Panc1 (cell line): ENCODE measurements at regions not wholly inside any gene's neighbourhood (a gene's known extent, or its start where the extent isn't known, plus 50 kb on each side); places are given as distances from the start of the nearest gene placed in this dataset.

Experiments used
- ATAC-seq: fragments of 200-7000 bp; cut with Tn5 transposase; 2 replicates; pipeline ENCODE4 v1.9.1; 2020; ENCODE audit warnings: mild to moderate bottlenecking, moderate library complexity
- BruUV-seq: library from RNA; stranded (reverse); fragments of 400-500 nt; replicated peaks from 2 replicates; lab custom pipeline; 2021; lab: Mats Ljungman, UMichigan
- CTCF ChIA-PET: fragments of 300-600 bp; sonication (Branson Sonifier 250); formaldehyde crosslinking; loops from one replicate; lab custom pipeline; 2022; ENCODE audit warnings: antibody characterized with exemption; lab: Charles Lee
- POLR2A ChIA-PET: fragments of 300-600 bp; sonication (Branson Sonifier 250); formaldehyde crosslinking; loops from one replicate; lab custom pipeline; 2022; ENCODE audit warnings: antibody characterized with exemption; lab: Charles Lee
- DNase-seq: peaks from one replicate; pipeline ENCODE4 v3.0.0-alpha.2; 2010; ENCODE audit warnings: low read depth, low spot score
- H3K27ac ChIP-seq: 2 replicates; pipeline ENCODE4 v1.5.1; 2011; ENCODE audit warnings: mild to moderate bottlenecking, low read length, inconsistent platforms
- H3K27me3 ChIP-seq: fragments of 200-500 bp; sonication (Bioruptor generic); 2 replicates; pipeline ENCODE4 v1.6.0; 2014; ENCODE audit warnings: low read length, inconsistent platforms; ENCODE audit not compliant: control insufficient read depth, insufficient read depth
- H3K36me3 ChIP-seq: fragments of 200-500 bp; sonication (Bioruptor generic); 2 replicates; pipeline ENCODE4 v1.5.1; 2014; ENCODE audit warnings: inconsistent platforms, mild to moderate bottlenecking, low read length, moderate library complexity; ENCODE audit not compliant: control insufficient read depth, insufficient read depth
- H3K4me1 ChIP-seq: 2 replicates; pipeline ENCODE4 v1.5.1; 2011; ENCODE audit warnings: inconsistent platforms, mild to moderate bottlenecking, low read length, moderate library complexity; ENCODE audit not compliant: control insufficient read depth, insufficient read depth
- H3K4me3 ChIP-seq, 2 experiments: 2 replicates each; pipeline ENCODE4 v1.5.1; 2011 to 2012; ENCODE audit warnings: low read depth in 2 of 2, low read length in 2 of 2, mild to moderate bottlenecking in 2 of 2, inconsistent platforms in 1 of 2, moderate library complexity in 1 of 2
- H3K9me3 ChIP-seq: fragments of 200-500 bp; sonication (Bioruptor generic); 2 replicates; pipeline ENCODE4 v1.5.1; 2014; ENCODE audit warnings: low read depth, mild to moderate bottlenecking, inconsistent platforms, low read length, moderate library complexity; ENCODE audit not compliant: control insufficient read depth, insufficient read depth
- CTCF ChIP-seq: fragments of 450-650 bp; IDR thresholded peaks from 2 replicates; pipeline ENCODE4 v1.5.1; 2017; ENCODE audit warnings: mild to moderate bottlenecking
- POLR2AphosphoS5 ChIP-seq: IDR thresholded peaks from 2 replicates; pipeline ENCODE4 v1.6.1; 2012; ENCODE audit warnings: mild to moderate bottlenecking, low read depth, low read length, moderate library complexity
- REST ChIP-seq, 2 experiments: IDR thresholded peaks; 2 replicates each; pipeline ENCODE4 v1.6.1; 2011 to 2012; ENCODE audit warnings: low read depth in 2 of 2, control low read depth in 1 of 2, low read length in 1 of 2, mild to moderate bottlenecking in 1 of 2, moderate library complexity in 1 of 2; ENCODE audit not compliant: insufficient read depth in 1 of 2
- SIN3A ChIP-seq: IDR thresholded peaks from 2 replicates; pipeline ENCODE4 v1.6.1; 2012; ENCODE audit warnings: low read depth, mild to moderate bottlenecking, low read length, moderate library complexity, borderline replicate concordance; ENCODE audit not compliant: insufficient read depth
- TCF7L2 ChIP-seq: IDR thresholded peaks from 2 replicates; pipeline ENCODE4 v1.6.1; 2011; ENCODE audit warnings: mild to moderate bottlenecking, low read depth, low read length, inconsistent platforms
- in situ Hi-C: cut with HindIII; loops from 2 replicates; pipeline ENCODE4 v1.10.0; 2016; ENCODE audit warnings: low sequenced_read_pairs, low pct_unique_long_range_greater_than_20kb
- intact Hi-C: fragments of 100-400 bp; cut with micrococcal nuclease; formaldehyde crosslinking; loops from one replicate; pipeline ENCODE4 v1.10.0; 2022; ENCODE audit not compliant: unreplicated experiment

DNA sequence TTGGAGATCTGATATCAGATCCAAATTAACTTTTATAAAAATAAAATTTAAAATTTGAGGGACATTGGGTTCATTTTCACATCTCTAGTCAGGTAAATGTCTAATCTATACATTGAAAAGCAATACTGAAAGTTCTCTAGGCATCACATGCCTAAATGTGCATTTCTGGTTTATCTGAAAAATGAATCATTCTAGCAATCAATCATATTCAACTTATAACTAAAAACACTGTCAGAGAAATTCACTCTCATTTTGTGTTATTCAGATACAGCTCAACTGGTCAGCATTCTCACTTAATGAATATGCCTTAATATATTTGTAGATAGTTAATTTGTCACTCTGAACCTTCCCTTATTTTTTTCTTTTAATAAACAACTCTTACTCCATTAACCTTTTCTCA, 243.2 kb downstream of the CASP12 start:
- Histone ChIP-seq H3K9me3 (peaks cover 5% of the 10 kb centered on the region; the same call in 1 of the 2 replicates), H3K4me3 (no peak overlapping the region), H3K4me1 (no peaks in the 10 kb centered on the region), H3K36me3 (no peaks in the 10 kb centered on the region), H3K27ac (no peak overlapping the region), H3K27me3 (no peaks in the 10 kb centered on the region)
- no peak for TF ChIP-seq CTCF
- TF ChIP-seq POLR2AphosphoS5, result no peak
- no peak for TF ChIP-seq REST (IDR thresholded peaks at IDR 0.05; ENCODE audit: insufficient read depth in 1 of 2, low read depth in 2 of 2, low read length in 1 of 2)
- no peak for TF ChIP-seq SIN3A
- no peak for TF ChIP-seq TCF7L2
- ATAC-seq (no peak), DNase-seq (no peak)
- in situ Hi-C loops, result no loop called here
- CTCF ChIA-PET, result no interaction called here
- POLR2A ChIA-PET, result no interaction called here
- no TSS peak for BruUV-seq
- intact Hi-C loops, result no loop called here

- no peak overlapping the region for H3K27ac ChIP-seq
- ATAC-seq (no peak), DNase-seq (no peak)
- peaks cover 5% of the 10 kb centered on the region; the same call in 1 of the 2 replicates for H3K9me3 ChIP-seq
- BruUV-seq, result no TSS peak
- TF ChIP-seq CTCF (no peak), POLR2AphosphoS5 (no peak), TCF7L2 (no peak), REST (IDR thresholded peaks at IDR 0.05; ENCODE audit: insufficient read depth in 1 of 2, low read depth in 2 of 2, low read length in 1 of 2) (no peak), SIN3A (no peak)
- no peaks in the 10 kb centered on the region for H3K4me1 ChIP-seq
- H3K36me3 ChIP-seq, result no peaks in the 10 kb centered on the region
- intact Hi-C loops (no loop called here), in situ Hi-C loops (no loop called here)
- POLR2A ChIA-PET, result no interaction called here
- H3K4me3 ChIP-seq, result no peak overlapping the region
- H3K27me3 ChIP-seq, result no peaks in the 10 kb centered on the region
- CTCF ChIA-PET, result no interaction called here
Measured at GRCh38 chr11:104654181-104654813, 244.0 kb downstream of the CASP12 start.
